Neural progenitor cell (in vitro differentiated cells): ENCODE measurements at regions not wholly inside any gene's neighbourhood (a gene's known extent, or its start where the extent isn't known, plus 50 kb on each side); places are given as distances from the start of the nearest gene placed in this dataset.
"Not testable (repeated sequence)": the region's sequence is repeated elsewhere in the genome, so short reads cannot be mapped to it uniquely, and the experiment has no call there.

Experiments
- DNase-seq: peaks from one replicate; pipeline ENCODE4 v3.0.0-alpha.2; 2016; ENCODE audit warnings: low spot score
- H2AFZ ChIP-seq: fragments of 200-600 bp; sonication (generic); replicated peaks from 2 replicates; pipeline ENCODE4 v1.6.1; 2016; ENCODE audit warnings: antibody characterized with exemption
- H3F3A ChIP-seq: fragments of 200-600 bp; sonication (generic); 2 replicates; pipeline ENCODE4 v1.6.1; 2016; ENCODE audit warnings: antibody characterized with exemption, low read depth
- H3K27ac ChIP-seq: fragments of 200-600 bp; sonication (generic); 2 replicates; pipeline ENCODE4 v1.5.1; 2016; ENCODE audit warnings: mild to moderate bottlenecking
- H3K27me3 ChIP-seq: fragments of 200-600 bp; sonication (generic); 2 replicates; pipeline ENCODE4 v1.6.1; 2016; ENCODE audit warnings: mild to moderate bottlenecking, moderate library complexity
- H3K36me3 ChIP-seq: fragments of 200-600 bp; sonication (generic); 2 replicates; pipeline ENCODE4 v1.5.1; 2016
- H3K4me1 ChIP-seq: fragments of 200-600 bp; sonication (generic); 2 replicates; pipeline ENCODE4 v1.6.1; 2016; ENCODE audit warnings: mixed run types
- H3K4me2 ChIP-seq: fragments of 200-600 bp; sonication (generic); 2 replicates; pipeline ENCODE4 v1.6.1; 2016
- H3K4me3 ChIP-seq: fragments of 200-600 bp; sonication (generic); 2 replicates; pipeline ENCODE4 v1.5.1; 2016
- H3K79me2 ChIP-seq: fragments of 200-600 bp; sonication (generic); 2 replicates; pipeline ENCODE4 v1.6.1; 2016; ENCODE audit warnings: low read depth
- H3K9ac ChIP-seq: fragments of 200-600 bp; sonication (generic); 2 replicates; pipeline ENCODE4 v1.6.1; 2016
- H3K9me3 ChIP-seq: fragments of 200-600 bp; sonication (generic); 2 replicates; pipeline ENCODE4 v1.5.1; 2016; ENCODE audit warnings: low read depth
- H4K20me1 ChIP-seq: fragments of 200-600 bp; sonication (generic); 2 replicates; pipeline ENCODE4 v1.6.1; 2016; ENCODE audit warnings: low read depth
- H3K27ac Mint-ChIP-seq: 3 replicates; pipeline ENCODE4 v1.8.0; 2021; ENCODE audit warnings: mixed read lengths
- H3K27me3 Mint-ChIP-seq: 2 replicates; pipeline ENCODE4 v1.8.0; 2022; ENCODE audit warnings: low read depth, mild to moderate bottlenecking, inconsistent platforms, moderate library complexity, mixed read lengths; ENCODE audit not compliant: insufficient read depth
- H3K36me3 Mint-ChIP-seq: 3 replicates; pipeline ENCODE4 v1.8.0; 2021; ENCODE audit warnings: mixed read lengths
- H3K4me1 Mint-ChIP-seq: 3 replicates; pipeline ENCODE4 v1.8.0; 2021; ENCODE audit warnings: mixed read lengths
- H3K4me3 Mint-ChIP-seq: 3 replicates; pipeline ENCODE4 v1.8.0; 2021; ENCODE audit warnings: mild to moderate bottlenecking, moderate library complexity, mixed read lengths
- H3K9me3 Mint-ChIP-seq: 3 replicates; pipeline ENCODE4 v1.8.0; 2020; ENCODE audit warnings: mixed read lengths
- CTCF ChIP-seq: fragments of 200-600 bp; sonication (generic); IDR thresholded peaks from 2 replicates; pipeline ENCODE4 v1.5.1; 2017; ENCODE audit warnings: antibody characterized with exemption, mild to moderate bottlenecking
- EZH2 ChIP-seq: fragments of 200-600 bp; sonication (generic); IDR thresholded peaks from 2 replicates; pipeline ENCODE4 v1.6.1; 2017; ENCODE audit warnings: antibody characterized with exemption, mild to moderate bottlenecking, moderate library complexity
- EZH2phosphoT487 ChIP-seq: fragments of 200-600 bp; sonication (generic); IDR thresholded peaks from 2 replicates; pipeline ENCODE4 v1.6.1; 2017; ENCODE audit warnings: antibody characterized with exemption

GRCh38 chr11:16528639-16529038, 172.3 kb upstream of the SOX6 start:
- no peaks in the 10 kb centered on the region for H4K20me1 ChIP-seq
- Mint-ChIP-seq H3K27ac (no peak overlapping the region), H3K36me3 (peaks cover 4% of the 10 kb centered on the region), H3K27me3 (no peaks in the 10 kb centered on the region), H3K9me3 (peaks cover 6% of the 10 kb centered on the region), H3K4me3 (no peak overlapping the region), H3K4me1 (no peaks in the 10 kb centered on the region)
- H3K9ac ChIP-seq = no peak overlapping the region
- no peak overlapping the region for H3K4me3 ChIP-seq
- no peaks in the 10 kb centered on the region for H3F3A ChIP-seq
- H2AFZ ChIP-seq = no peak overlapping the region
- no peak overlapping the region for H3K27ac ChIP-seq
- no peak for DNase-seq
- no peaks in the 10 kb centered on the region for H3K79me2 ChIP-seq
- H3K4me2 ChIP-seq = no peak overlapping the region
- TF ChIP-seq CTCF = no peak
- no peak for TF ChIP-seq EZH2phosphoT487
- TF ChIP-seq EZH2 = no peak
- H3K4me1 ChIP-seq = no peaks in the 10 kb centered on the region
- H3K36me3 ChIP-seq = no peaks in the 10 kb centered on the region
- H3K27me3 ChIP-seq = peaks cover 12% of the 10 kb centered on the region
- H3K9me3 ChIP-seq = no peaks in the 10 kb centered on the region

GRCh38 chr11:16527525-16528246, 171.3 kb upstream of the SOX6 start:
- no peak overlapping the region for H3K27ac ChIP-seq
- TF ChIP-seq EZH2 (no peak), EZH2phosphoT487 (no peak), CTCF (no peak)
- Mint-ChIP-seq H3K27me3 (no peaks in the 10 kb centered on the region), H3K27ac (no peak overlapping the region), H3K9me3 (peaks cover 13% of the 10 kb centered on the region), H3K36me3 (peaks cover 5% of the 10 kb centered on the region), H3K4me3 (no peak overlapping the region), H3K4me1 (no peaks in the 10 kb centered on the region)
- no peak for DNase-seq
- H3K36me3 ChIP-seq = no peaks in the 10 kb centered on the region
- no peaks in the 10 kb centered on the region for H3F3A ChIP-seq
- H3K27me3 ChIP-seq = peaks cover 12% of the 10 kb centered on the region
- H3K4me3 ChIP-seq = no peak overlapping the region
- H3K4me1 ChIP-seq = no peaks in the 10 kb centered on the region
- no peaks in the 10 kb centered on the region for H4K20me1 ChIP-seq
- H3K4me2 ChIP-seq = no peak overlapping the region
- no peaks in the 10 kb centered on the region for H3K79me2 ChIP-seq
- no peaks in the 10 kb centered on the region for H3K9me3 ChIP-seq
- H2AFZ ChIP-seq = no peak overlapping the region
- no peak overlapping the region for H3K9ac ChIP-seq

- Histone ChIP-seq H3K27me3 (peaks cover 12% of the 10 kb centered on the region), H3K27ac (no peak overlapping the region), H3K4me1 (no peaks in the 10 kb centered on the region), H3K4me3 (no peak overlapping the region), H3F3A (no peaks in the 10 kb centered on the region), H3K36me3 (no peaks in the 10 kb centered on the region), H3K9ac (no peak overlapping the region), H3K9me3 (no peaks in the 10 kb centered on the region), H2AFZ (no peak overlapping the region), H3K4me2 (no peak overlapping the region), H3K79me2 (no peaks in the 10 kb centered on the region), H4K20me1 (no peaks in the 10 kb centered on the region)
- TF ChIP-seq EZH2 (no peak), CTCF (no peak), EZH2phosphoT487 (no peak)
- Mint-ChIP-seq H3K27me3 (no peaks in the 10 kb centered on the region), H3K27ac (no peak overlapping the region), H3K9me3 (peaks cover 20% of the 10 kb centered on the region), H3K4me1 (no peaks in the 10 kb centered on the region), H3K36me3 (peaks cover 5% of the 10 kb centered on the region), H3K4me3 (no peak overlapping the region)
- no peak for DNase-seq
These were observed 170.6 kb upstream of the SOX6 start for GRCh38 chr11:16526947-16527346.

- not testable (repeated sequence) for H3K36me3 ChIP-seq, H3K4me1 Mint-ChIP-seq, H3K9me3 ChIP-seq, H3K4me3 ChIP-seq, H3F3A ChIP-seq, H3K27ac Mint-ChIP-seq, H3K4me2 ChIP-seq, H3K9ac ChIP-seq, H3K4me3 Mint-ChIP-seq, H3K27ac ChIP-seq, H3K27me3 ChIP-seq, H2AFZ ChIP-seq, H3K79me2 ChIP-seq, H4K20me1 ChIP-seq, DNase-seq, H3K27me3 Mint-ChIP-seq, H3K4me1 ChIP-seq
- Mint-ChIP-seq H3K36me3 (peaks cover 17% of the 10 kb centered on the region), H3K9me3 (peaks cover 51% of the 10 kb centered on the region)
These were observed 164.4 kb upstream of the SOX6 start for GRCh38 chr11:16520713-16521112.
